HepG2 (cell line): ENCODE measurements at regions not wholly inside any gene's neighbourhood (a gene's known extent, or its start where the extent isn't known, plus 50 kb on each side); places are given as distances from the start of the nearest gene placed in this dataset.
A peak's percentile ranks its signal among the peaks of the same experiment; 100 is the strongest.

Experiments
- ATAC-seq: fragments of 200-7000 bp; cut with Tn5 transposase; 3 replicates; pipeline ENCODE4 v1.9.1; 2020; ENCODE audit warnings: mild to moderate bottlenecking, moderate library complexity
- BruUV-seq: library from RNA; stranded (reverse); fragments of 400-500 nt; replicated peaks from 2 replicates; lab custom pipeline; 2021; lab: Mats Ljungman, UMichigan
- CTCF ChIA-PET: fragments of 300-600 bp; formaldehyde crosslinking; extraction: SDS; loops from one replicate; lab custom pipeline; 2021; ENCODE audit warnings: low total read pairs, inconsistent platforms, low intra/inter-chr PET ratio; lab: Yijun Ruan, JAX
- POLR2A ChIA-PET: fragments of 350-600 bp; sonication (Branson Sonifier 250); formaldehyde crosslinking; loops from one replicate; lab custom pipeline; 2020; ENCODE audit warnings: antibody characterized with exemption, inconsistent platforms; lab: Yijun Ruan, JAX
- DNase-seq: peaks from one replicate; pipeline ENCODE4 v3.0.0-alpha.2; 2015; ENCODE audit warnings: low spot score
- FAIRE-seq: peaks from 3 replicates; lab custom pipeline; 2011; peaks lifted over from hg19 to GRCh38; lab: Jason Lieb, UNC
- H2AFZ ChIP-seq: one replicate; pipeline ENCODE4 v1.6.1; 2011; ENCODE audit warnings: low read length, inconsistent platforms
- H3K27ac ChIP-seq: fragments of 300-600 bp; 3 replicates; pipeline ENCODE4 v1.8.0; 2011; ENCODE audit warnings: mixed run types, mild to moderate bottlenecking, mixed read lengths, low read length, inconsistent platforms; ENCODE audit not compliant: insufficient read depth; ENCODE audit errors: extremely low read length
- H3K27me3 ChIP-seq, 2 experiments: fragments of 200-600 bp in 1 of 2; 2 replicates in 1 of 2; 3 replicates in 1 of 2; pipeline versions ENCODE4 v1.6.0 to v1.8.0; 2011; ENCODE audit warnings: low read length in 2 of 2, mild to moderate bottlenecking in 2 of 2, moderate library complexity in 2 of 2, inconsistent platforms in 1 of 2; ENCODE audit not compliant: insufficient read depth in 2 of 2, control insufficient read depth in 1 of 2
- H3K36me3 ChIP-seq, 2 experiments: fragments of 200-600 bp in 1 of 2; replicated peaks in 1 of 2; 2 replicates in 1 of 2; 3 replicates in 1 of 2; pipeline versions ENCODE4 v1.5.1 to v1.8.0; 2011; ENCODE audit warnings: low read length in 2 of 2, inconsistent platforms in 1 of 2; ENCODE audit not compliant: insufficient read depth in 2 of 2, control insufficient read depth in 1 of 2
- H3K4me1 ChIP-seq: 2 replicates; pipeline ENCODE4 v1.5.1; 2012; ENCODE audit warnings: low read length, inconsistent platforms; ENCODE audit not compliant: insufficient read depth
- H3K4me2 ChIP-seq: 2 replicates; pipeline ENCODE4 v1.6.0; 2011; ENCODE audit warnings: low read depth, low read length, inconsistent platforms
- H3K4me3 ChIP-seq, 3 experiments: fragments of 200-600 bp in 1 of 3; sonication (generic), shearing (Covaris generic) in 1 of 3; replicated peaks in 1 of 3; 2 replicates each; pipeline ENCODE4 v1.5.1; 2011 to 2016; ENCODE audit warnings: low read length in 3 of 3, inconsistent platforms in 2 of 3, low read depth in 2 of 3, mild to moderate bottlenecking in 2 of 3, control low read depth in 1 of 3, mixed read lengths in 1 of 3; ENCODE audit not compliant: insufficient read depth in 1 of 3
- H3K79me2 ChIP-seq: one replicate; pipeline ENCODE4 v1.6.1; 2011; ENCODE audit warnings: low read length, inconsistent platforms; ENCODE audit not compliant: insufficient read depth
- H3K9ac ChIP-seq: 2 replicates; pipeline ENCODE4 v1.6.0; 2011; ENCODE audit warnings: mild to moderate bottlenecking, low read depth, low read length, inconsistent platforms; ENCODE audit not compliant: insufficient read depth
- H3K9me3 ChIP-seq: 2 replicates; pipeline ENCODE4 v1.5.1; 2012; ENCODE audit warnings: mild to moderate bottlenecking, low read length
- H4K20me1 ChIP-seq: 2 replicates; pipeline ENCODE4 v1.6.0; 2011; ENCODE audit warnings: inconsistent platforms, mild to moderate bottlenecking, low read length, moderate library complexity; ENCODE audit not compliant: insufficient read depth
- CHD2 ChIP-seq: IDR thresholded peaks from 2 replicates; pipeline ENCODE4 v1.6.1; 2011; ENCODE audit warnings: low read depth, low read length, improper control_type of control experiment
- DNMT1 ChIP-seq: sonication (generic); formaldehyde crosslinking; IDR thresholded peaks from 2 replicates; pipeline ENCODE4 v1.5.1; 2020; ENCODE audit warnings: mild to moderate bottlenecking, missing genetic modification reagents
- HMGXB4 ChIP-seq, 2 experiments: sonication (generic) in 1 of 2; formaldehyde crosslinking in 1 of 2; IDR thresholded peaks; 2 replicates each; pipeline versions ENCODE4 v1.4.0 to v1.6.1; 2018 to 2020; ENCODE audit warnings: missing genetic modification reagents in 2 of 2, borderline replicate concordance in 1 of 2, low read depth in 1 of 2, mild to moderate bottlenecking in 1 of 2, missing biosample characterization in 1 of 2
- HNF1B ChIP-seq: sonication (generic); formaldehyde crosslinking; IDR thresholded peaks from 2 replicates; pipeline ENCODE4 v1.5.1; 2020; ENCODE audit warnings: mild to moderate bottlenecking, moderate library complexity, missing genetic modification reagents
- LCORL ChIP-seq, 2 experiments: fragments of 450-650 bp in 1 of 2; sonication (generic) in 1 of 2; formaldehyde crosslinking in 1 of 2; IDR thresholded peaks; 2 replicates each; pipeline versions ENCODE4 v1.5.0 to v1.6.1; 2017 to 2020; ENCODE audit warnings: antibody characterized with exemption in 1 of 2, missing genetic modification reagents in 1 of 2
- MED8 ChIP-seq: sonication (generic); formaldehyde crosslinking; IDR thresholded peaks from 2 replicates; pipeline ENCODE4 v1.8.1; 2023; ENCODE audit warnings: mild to moderate bottlenecking, missing genetic modification reagents; ENCODE audit not compliant: insufficient replicate concordance
- NFKBIZ ChIP-seq: IDR thresholded peaks from 2 replicates; pipeline ENCODE4 v1.6.1; 2018; ENCODE audit warnings: missing genetic modification reagents, missing compliant biosample characterization
- RELA ChIP-seq: sonication (generic); formaldehyde crosslinking; IDR thresholded peaks from 2 replicates; pipeline ENCODE4 v1.4.0; 2020; ENCODE audit warnings: missing genetic modification reagents
- SRF ChIP-seq: IDR thresholded peaks from 2 replicates; pipeline ENCODE4 v1.6.1; 2011; ENCODE audit warnings: mild to moderate bottlenecking, low read depth, low read length, moderate library complexity
- SSRP1 ChIP-seq: IDR thresholded peaks from 2 replicates; pipeline ENCODE4 v1.6.1; 2016; ENCODE audit warnings: control low read depth
- STAT5B ChIP-seq: sonication (generic); formaldehyde crosslinking; IDR thresholded peaks from 2 replicates; pipeline ENCODE4 v1.4.0; 2020; ENCODE audit warnings: missing genetic modification reagents
- TFAP4 ChIP-seq: sonication (generic); IDR thresholded peaks from 2 replicates; pipeline ENCODE4 v1.6.1; 2016; ENCODE audit warnings: low read depth, borderline replicate concordance
- TFDP2 ChIP-seq: sonication (generic); formaldehyde crosslinking; IDR thresholded peaks from 2 replicates; pipeline ENCODE4 v1.4.0; 2020; ENCODE audit warnings: missing genetic modification reagents
- ZBTB43 ChIP-seq: sonication (generic); formaldehyde crosslinking; conservative IDR thresholded peaks from 2 replicates; pipeline ENCODE4 v1.4.0; 2020; ENCODE audit warnings: missing genetic modification reagents
- ZMYM4 ChIP-seq: sonication (generic); formaldehyde crosslinking; IDR thresholded peaks from 2 replicates; pipeline ENCODE4 v1.8.1; 2023; ENCODE audit warnings: mild to moderate bottlenecking, missing genetic modification reagents
- ZNF335 ChIP-seq: sonication (generic); formaldehyde crosslinking; IDR thresholded peaks from 2 replicates; pipeline ENCODE4 v1.4.0; 2020; ENCODE audit warnings: missing genetic modification reagents
- ZNF547 ChIP-seq: sonication (generic); formaldehyde crosslinking; IDR thresholded peaks from 2 replicates; pipeline ENCODE4 v1.5.1; 2020; ENCODE audit warnings: mild to moderate bottlenecking, missing genetic modification reagents
- ZNF678 ChIP-seq: sonication (generic); formaldehyde crosslinking; IDR thresholded peaks from 2 replicates; pipeline ENCODE4 v1.4.0; 2020; ENCODE audit warnings: mild to moderate bottlenecking, missing genetic modification reagents
- WGBS: methylation state at CpG from one replicate; pipeline ENCODE4 v1.1.6; 2017; ENCODE audit warnings: low lambda C conversion rate; 5-methylcytosine and 5-hydroxymethylcytosine counted together
- in situ Hi-C: cut with HindIII; loops from 2 replicates; pipeline ENCODE4 v1.10.0; 2017; ENCODE audit warnings: low pct_unique_long_range_greater_than_20kb; ENCODE audit not compliant: extremely low pct_ligation_motif_present
- intact Hi-C: fragments of 100-400 bp; cut with micrococcal nuclease; formaldehyde crosslinking; loops from one replicate; pipeline ENCODE4 v1.10.0; 2022; ENCODE audit not compliant: unreplicated experiment

- Histone ChIP-seq H3K36me3 (no peaks in the 10 kb centered on the region), H3K4me1 (peaks cover 33% of the 10 kb centered on the region), H4K20me1 (no peaks in the 10 kb centered on the region), H2AFZ (peak overlapping the region; percentile 85), H3K27ac (peak overlapping the region; percentile 88), H3K9ac (peak overlapping the region; percentile 86), H3K9me3 (no peaks in the 10 kb centered on the region), H3K27me3 (no peaks in the 10 kb centered on the region; a peak in 1 of 5 replicates), H3K79me2 (peaks cover 34% of the 10 kb centered on the region), H3K4me2 (peak overlapping the region; percentile 99), H3K4me3 (peak overlapping the region; percentile 78 to 99 (median 85))
- in situ Hi-C loops, result no loop called here
- intact Hi-C loops, result loop anchor here (5.0 to 10.0 kb wide), 2 partner anchors 69 to 84 kb away; partner anchors contain the start of gene RNF38
- ATAC-seq (peak; percentile 4), FAIRE-seq (peak; percentile 18), DNase-seq (no peak)
- WGBS, result 0% methylated on average over 5 of the region's 5 CpGs
- CTCF ChIA-PET, result no interaction called here
- POLR2A ChIA-PET, result interaction anchor here (0.7 to 3.7 kb wide), 7 partner anchors 14 to 88 kb away, joined by 3 to 17 read pairs (median 4); partner anchors contain the start of gene RNF38
- BruUV-seq, result TSS peak; percentile 96
- TF ChIP-seq ZNF547 (no peak), HMGXB4 (CRISPR knock-in tag; IDR thresholded peaks at IDR 0.05; ENCODE audit: borderline replicate concordance in 1 of 2, low read depth in 1 of 2) (no peak), MED8 (CRISPR knock-in tag) (no peak), TFAP4 (no peak), ZNF678 (no peak), STAT5B (CRISPR knock-in tag) (no peak), NFKBIZ (CRISPR knock-in tag) (no peak), SSRP1 (CRISPR knock-in tag) (no peak), LCORL (IDR thresholded peaks at IDR 0.05) (no peak), LCORL (CRISPR knock-in tag; IDR thresholded peaks at IDR 0.05) (0 out of 2 replicates have a peak, but pooled peaks have one; percentile 9), ZMYM4 (no peak), ZNF335 (CRISPR knock-in tag) (0 out of 2 replicates have a peak, but pooled peaks have one; percentile 54), TFDP2 (no peak), RELA (no peak), SRF (no peak), ZBTB43 (no peak), HNF1B (0 out of 2 replicates have a peak, but pooled peaks have one; percentile 14), DNMT1 (CRISPR knock-in tag) (no peak), CHD2 (no peak)
These were observed 84.3 kb upstream of the MELK start for GRCh38 chr9:36488389-36488756.
